Right forelimb (tissue), 1 donor: ENCODE measurements at regions not wholly inside any gene's neighbourhood (a gene's known extent, or its start where the extent isn't known, plus 50 kb on each side); places are given as distances from the start of the nearest gene placed in this dataset.
"Not testable (repeated sequence)": the region's sequence is repeated elsewhere in the genome, so short reads cannot be mapped to it uniquely, and the experiment has no call there.

Experiments
- DNase-seq: peaks from one replicate; pipeline ENCODE4 v3.0.0-alpha.2; 2018

DNA sequence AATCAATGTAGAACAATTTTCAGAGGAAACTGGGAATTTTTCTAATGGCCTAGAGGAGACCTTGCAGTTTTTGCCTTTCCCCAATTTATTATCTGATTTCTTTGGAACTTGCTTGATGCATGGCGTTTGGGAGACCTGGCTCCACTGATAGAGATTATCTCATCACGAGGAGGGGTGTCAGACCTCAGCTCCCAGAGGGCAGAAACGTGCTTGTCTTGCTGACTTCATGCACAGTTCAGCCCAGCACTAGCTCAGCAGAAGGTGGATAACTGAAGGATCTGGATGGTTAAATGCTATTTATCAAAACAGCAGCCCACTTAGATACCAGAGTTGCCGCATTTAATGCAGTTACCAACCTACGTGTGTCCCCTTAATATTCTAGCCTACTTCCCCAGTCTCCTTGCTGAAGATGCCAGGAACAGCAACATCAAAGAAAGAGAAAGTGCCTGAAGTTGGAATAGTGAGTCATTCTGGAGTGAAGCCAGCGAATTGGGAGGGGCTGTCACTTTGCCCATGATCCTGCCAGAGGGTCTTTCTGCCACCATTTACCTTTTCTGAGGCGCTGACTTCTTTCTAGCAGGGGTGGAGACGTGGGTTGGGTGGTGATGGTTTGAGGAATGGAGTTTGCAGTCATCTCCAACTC is 133.5 kb upstream of the CADM1 start:
- no peak for DNase-seq

DNA sequence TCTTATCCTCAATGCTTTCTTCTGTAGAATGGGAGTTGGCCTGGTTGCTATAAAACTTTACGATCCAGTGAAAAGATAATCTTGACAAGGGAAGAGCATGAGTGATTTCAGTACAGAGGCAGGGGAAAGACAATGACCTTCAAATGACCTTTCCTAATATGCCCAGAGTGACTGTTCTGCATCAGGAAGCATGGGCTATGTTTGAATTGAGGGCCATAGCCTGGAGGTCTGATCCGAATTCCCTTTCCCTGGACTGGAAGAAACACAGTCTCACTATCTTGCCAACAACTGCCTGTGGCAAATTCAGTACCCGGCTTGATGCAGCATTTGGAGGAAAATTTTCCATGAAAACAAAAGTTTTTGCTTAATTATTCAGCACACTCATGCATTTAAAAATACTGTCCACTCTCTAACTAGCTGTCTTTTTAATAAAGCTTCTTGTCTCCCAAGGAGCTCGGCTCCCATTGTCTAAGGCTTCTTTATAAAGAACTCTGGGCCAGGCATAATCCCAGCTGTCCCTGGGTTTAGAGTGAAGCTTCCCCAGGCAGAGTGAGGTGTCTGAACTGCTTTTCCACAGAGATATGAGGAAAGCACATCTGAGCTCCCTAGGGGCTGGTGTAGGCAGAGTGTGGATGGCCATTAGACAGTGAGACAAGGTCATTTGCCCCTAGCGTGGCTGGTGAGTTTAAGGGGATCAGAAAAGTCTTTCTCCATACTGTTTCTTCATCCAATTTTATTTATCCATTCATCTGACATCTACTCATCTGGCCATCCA is 132.7 kb upstream of the CADM1 start:
- DNase-seq: no peak

DNA sequence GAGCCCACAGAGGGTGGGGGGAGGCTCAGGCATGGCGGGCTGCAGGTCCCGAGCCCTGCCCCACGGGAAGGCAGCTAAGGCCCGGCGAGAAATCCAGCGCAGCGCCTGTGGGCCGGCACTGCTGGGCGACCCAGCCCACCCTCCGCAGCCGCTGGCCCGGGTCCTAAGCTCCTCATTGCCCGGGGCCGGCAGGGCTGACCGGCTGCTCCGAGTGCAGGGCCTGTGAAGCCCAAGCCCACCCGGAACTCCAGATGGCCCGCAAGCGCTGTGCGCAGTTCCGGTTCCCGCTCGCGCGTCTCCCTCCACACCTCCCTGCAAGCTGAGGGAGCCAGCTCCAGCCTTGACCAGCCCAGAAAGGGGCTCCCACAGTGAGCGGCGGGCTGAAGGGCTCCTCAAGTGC is 129.8 kb upstream of the CADM1 start:
- not testable (repeated sequence) for DNase-seq

DNA sequence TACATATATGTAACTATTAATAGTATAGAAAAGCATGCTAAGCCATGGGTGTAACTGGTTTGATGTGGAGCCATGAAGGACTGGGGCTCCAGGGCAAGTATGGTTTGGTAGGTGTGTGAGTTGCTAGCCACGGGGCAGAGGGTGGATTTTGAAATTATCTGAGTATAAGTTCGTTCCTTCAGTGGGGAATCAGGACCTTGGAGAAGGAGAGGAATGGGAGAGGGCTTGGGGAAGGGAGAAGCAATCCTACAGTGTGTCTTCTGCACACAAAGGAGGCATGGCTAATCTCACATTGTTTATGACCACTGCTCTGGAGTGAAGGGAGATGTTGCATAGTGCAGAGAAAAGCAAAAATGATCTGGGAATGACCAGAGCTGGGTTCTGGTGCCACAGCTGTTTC is 127.8 kb upstream of the CADM1 start:
- no peak for DNase-seq

DNA sequence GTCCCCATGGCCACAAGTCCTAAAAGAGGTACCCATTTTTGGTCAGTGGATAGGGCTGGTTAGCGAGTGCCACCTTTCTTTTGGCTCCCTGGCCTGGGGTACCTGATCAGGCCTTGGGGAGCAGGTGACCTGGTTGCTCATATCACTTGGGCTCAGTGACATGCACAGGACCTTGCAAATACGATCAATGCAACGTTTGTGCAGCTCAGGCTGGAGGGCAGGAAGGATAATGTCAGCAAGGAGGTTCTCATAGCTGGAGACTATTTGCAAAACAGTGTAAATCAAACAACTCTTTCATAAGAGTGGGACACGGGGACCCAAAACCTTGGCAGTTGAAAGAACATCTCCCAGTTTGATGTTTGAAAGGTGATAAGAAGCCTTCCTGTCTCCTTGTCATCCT is 127.4 kb upstream of the CADM1 start:
- DNase-seq: no peak

DNA sequence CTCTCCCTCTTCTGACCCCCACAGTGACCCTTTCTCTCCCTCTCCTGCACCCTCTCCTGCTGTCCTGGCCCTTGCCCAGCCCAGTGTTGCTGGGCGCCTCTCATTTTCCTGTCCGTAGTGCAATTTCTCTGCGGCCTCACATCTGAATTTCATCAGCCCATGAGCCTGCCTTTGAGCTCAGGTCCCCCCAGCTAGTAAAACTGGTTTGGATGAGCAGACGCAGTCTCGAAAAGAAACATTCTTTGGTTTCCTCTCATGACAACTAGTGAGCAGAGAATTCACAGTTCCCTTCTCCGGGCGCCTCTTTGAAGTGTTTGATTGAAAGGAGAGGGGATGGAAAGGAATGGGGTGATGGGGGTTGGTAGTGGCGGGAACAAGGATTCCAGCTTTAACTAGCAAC is 126.0 kb upstream of the CADM1 start:
- no peak for DNase-seq

DNA sequence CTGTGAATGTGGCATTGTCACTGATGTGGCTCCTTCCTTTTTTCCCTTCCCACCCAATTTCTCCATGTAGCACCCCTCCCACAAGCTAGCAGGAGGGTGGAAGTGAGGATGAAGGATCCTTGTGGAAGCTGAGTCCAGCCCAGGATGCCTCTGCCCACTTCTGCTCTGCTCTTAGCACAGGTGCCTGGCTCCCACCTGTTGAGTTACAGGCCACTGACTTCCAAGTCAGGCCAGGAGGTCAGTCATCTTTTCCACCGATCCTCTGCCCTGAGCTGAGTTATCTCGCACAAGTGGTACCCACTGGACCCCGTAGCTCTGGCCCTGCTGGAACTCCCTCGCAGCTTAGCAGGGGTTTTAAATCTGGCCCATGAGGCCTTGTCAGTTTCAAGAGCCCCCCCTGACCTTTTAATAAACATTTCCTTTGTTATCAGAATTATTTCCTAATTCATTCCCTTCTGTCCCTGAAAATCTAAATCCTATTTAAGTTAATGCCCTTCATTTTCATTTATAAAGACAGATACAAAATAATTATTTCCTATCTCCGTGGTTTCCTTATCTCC is 125.3 kb upstream of the CADM1 start:
- no peak for DNase-seq

DNA sequence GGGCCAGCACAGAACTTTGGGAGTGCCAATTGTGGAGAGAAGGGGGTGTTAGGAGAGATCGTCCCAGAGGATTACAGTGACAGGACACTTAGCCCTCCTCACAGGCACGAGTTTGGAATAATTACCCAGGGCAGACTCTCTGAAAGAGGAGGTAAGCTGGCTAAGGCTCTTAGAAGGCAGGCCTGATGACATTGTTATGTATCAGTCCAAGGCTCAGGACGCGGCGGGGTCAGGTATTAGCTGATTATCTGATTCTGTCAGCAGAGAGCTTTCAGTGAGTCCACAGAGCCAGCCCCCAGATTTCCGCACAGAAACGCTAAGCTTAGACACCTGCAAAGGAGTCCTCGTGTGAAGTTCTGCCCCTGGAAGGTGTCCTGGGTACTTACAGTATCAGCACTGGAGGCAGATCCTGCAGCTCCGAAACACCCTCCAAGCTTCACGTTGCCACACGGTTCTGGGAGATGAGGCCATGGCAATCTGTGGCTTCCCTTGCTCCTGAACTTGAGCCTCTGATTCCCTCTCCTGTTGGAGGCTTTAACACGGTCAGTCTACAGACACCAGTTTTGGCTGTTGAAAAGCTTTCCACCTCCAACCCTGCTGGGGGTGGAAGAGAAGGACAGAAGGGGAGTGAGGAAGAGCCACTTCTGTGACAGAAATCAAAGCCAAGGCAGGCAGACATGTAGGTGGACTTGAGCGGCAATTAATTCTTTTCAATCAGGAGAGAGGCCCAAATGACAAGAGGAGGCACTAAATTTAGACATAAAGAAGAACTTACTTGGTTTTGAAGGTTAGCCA is 123.6 kb upstream of the CADM1 start:
- no peak for DNase-seq

DNA sequence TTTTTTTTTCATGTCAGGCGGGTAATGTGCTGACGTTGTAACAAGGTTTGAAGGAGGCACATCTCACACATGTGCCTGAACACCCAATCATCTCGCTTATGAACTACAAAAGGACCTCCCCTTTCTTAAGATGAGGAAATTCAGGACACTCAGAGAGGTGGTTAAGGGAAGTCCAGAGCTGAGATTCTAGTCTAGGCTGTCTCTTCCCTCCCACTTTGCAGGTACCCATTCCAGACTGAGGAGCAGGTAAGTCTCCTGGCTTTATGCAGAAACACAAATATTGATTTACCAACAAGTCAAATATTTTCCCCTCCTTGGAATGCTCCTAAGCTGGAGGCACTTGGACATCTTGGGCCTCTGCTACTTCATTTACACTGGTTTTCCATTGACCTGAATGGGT is 122.9 kb upstream of the CADM1 start:
- DNase-seq: no peak

DNA sequence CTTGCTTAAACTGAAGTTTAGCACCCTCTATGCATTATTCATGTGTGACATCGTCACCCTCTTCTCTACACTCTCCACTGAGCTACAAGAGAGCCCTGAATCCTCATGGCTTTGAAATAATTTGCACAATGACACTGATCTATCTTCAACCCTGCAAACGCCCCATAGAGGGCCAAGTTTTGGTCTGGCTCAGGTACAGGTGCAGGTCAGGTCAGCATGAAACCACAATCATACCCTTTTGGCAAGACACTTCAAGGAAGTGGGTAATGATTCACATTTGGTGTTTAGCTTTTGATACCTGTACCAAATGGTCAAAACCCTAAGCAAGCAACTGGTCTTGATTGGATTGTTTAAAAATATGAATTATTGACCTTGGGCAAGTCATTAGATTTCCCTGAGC is 122.2 kb upstream of the CADM1 start:
- DNase-seq: no peak

DNA sequence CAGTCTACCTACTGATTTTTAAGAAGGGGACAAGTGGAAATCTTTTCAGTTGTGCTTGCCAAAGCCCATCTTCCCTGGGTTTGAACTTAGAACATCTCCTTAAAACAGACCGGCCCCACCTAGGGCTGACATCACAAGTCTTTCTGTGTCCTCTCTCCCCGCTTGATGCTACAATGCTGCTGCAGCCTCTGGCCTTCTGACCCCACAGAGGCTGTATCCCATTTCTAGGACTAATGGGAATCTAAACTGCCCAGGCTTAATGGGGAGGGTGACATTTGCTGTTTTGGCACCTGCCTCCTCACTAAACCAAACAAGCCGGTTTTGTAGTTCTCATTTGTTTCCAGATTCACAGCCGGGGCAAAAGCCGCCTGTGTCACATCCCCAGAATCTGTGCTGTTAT is 121.3 kb upstream of the CADM1 start:
- no peak for DNase-seq

DNA sequence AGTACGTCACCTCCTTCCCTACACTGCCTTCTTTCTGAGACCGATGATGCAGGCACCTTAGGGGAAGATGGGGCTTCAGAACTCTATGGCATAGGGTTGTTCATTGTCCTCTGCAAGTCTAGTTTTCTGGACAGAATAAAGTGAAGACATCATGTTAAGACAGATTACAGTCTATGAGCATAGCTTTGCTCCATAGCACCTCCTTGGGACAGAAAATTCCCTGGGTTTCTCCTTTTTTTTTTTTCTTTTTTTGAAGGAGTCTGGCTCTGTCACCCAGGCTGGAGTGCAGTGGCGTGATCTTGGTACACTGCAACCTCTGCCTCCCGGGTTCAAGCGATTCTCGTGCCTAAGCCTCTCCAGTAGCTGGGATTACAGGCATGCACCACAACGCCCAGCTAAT is 119.8 kb upstream of the CADM1 start:
- no peak for DNase-seq

DNA sequence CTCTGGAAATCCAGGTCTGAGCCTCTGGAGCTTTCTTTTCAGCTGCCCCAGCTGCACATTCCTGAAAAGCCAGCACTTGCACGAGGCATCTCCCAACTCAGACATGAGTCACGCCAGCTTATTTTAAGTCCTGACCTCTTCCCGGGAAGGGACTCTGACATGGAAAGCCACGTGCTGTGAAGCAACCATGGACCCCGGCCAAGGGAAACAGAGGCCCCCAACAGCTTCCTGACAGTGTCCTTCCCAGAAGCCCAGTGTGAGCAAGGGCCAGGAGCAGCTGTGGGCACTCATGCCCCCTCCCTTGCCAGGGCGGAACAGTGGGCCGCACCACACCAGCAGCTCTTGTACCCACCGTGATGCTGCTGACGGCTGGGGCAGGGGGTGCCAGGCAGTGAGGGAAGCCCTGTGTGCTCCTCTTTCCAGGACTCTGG is 118.8 kb upstream of the CADM1 start:
- peak; percentile 85 for DNase-seq

DNA sequence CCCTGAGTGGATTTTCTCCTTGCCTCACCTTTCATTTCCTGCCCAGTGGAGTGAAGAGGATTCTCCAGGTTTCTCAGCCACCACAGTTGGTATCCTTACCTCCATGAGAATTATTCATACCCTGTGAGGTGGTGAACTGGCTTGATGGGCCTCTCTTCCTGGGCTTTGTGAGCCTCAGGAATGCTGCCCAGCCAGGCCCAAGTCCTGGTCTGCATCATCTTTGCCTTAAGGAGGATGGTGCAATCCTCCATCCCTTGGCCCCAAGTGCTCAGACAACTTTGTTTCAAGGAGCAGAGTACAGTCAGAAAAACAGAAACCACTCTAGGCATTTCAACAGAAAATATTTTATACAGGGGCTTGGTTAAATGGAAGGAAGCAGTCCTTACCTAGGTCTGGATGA is 114.2 kb upstream of the CADM1 start:
- DNase-seq: no peak

DNA sequence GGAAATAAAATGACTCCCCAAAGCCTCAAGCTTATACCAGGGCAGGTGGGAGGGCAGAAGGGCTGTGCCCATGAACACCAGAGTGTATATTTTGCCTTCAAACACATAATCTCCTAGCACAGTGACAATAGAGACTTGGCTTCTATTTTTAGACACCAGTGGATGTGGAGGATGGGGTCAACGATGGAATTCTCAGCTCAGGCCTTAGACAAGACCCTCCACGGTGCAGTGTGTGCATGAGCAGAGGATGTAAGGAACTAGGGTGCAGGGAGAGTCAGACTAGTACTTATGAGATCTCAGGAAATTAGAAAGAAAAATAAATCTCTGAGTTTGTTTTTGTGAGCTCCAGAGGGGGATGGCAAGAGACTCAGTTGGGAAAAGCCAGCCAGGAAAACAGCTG is 113.6 kb upstream of the CADM1 start:
- DNase-seq: no peak

DNA sequence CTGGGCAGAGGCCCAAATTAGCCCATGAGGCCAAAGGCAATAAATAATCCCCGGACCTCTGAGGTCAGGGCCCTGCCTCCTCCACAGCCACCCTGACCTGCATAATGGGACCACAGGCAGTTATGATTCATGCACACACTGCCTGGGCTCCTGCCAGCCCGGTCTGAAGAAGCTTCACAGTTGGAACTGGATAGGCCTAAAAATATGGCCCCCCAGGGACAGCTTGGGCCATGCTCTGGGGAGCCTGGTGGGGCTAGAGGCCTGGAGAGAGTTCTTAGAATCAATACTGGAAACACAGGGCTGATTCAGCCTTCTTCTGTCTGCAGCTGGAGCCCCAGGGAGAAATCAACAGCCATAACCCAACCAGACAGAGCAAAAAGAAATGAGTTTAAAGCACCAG is 112.8 kb upstream of the CADM1 start:
- no peak for DNase-seq

DNA sequence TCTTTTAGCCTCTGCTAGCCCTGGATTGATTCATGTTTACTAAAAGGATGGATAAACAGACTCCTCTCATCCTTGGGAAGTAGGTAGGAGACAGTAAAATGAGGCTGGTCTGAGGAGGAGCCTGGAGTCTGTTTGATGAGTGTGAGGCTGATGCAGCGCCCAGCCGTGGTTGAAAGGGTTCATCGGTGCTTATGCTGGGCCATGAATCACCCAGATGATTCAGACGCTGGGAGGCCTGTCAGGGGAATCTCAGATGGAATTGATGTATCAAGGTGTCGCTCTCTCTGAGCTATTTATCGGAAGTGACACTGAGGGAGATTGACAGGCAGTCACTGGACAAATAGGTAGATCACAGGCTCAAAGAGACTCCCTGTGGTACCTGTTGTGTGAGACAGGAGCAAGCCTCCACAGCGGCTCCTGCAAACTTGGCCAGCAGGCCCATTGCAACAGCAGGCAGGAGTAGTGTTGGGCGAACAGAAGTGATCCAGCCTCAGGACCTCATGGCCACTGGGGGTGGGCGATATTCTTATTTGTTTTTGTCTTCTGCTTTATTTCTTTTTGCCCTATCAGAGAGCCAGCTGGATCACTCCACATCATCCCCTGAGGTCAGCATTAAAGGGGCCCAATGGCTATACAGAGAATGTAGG is 109.9 kb upstream of the CADM1 start:
- no peak for DNase-seq

DNA sequence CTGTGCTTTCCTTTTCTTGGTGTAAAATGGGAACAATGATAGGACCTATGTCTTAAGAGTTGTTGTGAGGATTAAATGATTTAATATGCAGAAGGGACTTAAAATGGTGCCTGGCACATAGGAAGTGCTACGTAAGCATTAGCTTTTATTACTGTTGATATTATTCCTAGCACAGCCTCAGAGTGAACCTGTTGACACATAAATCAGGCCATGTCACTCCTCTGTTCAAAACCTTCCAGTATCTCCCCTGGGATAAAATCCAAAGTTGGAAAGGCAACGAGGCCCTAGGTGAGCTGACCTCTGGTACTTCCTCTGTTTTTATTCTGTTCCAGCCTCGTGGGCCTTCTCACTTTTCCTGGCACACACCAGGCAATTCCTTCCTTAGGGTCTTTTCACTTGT is 108.8 kb upstream of the CADM1 start:
- DNase-seq: no peak

DNA sequence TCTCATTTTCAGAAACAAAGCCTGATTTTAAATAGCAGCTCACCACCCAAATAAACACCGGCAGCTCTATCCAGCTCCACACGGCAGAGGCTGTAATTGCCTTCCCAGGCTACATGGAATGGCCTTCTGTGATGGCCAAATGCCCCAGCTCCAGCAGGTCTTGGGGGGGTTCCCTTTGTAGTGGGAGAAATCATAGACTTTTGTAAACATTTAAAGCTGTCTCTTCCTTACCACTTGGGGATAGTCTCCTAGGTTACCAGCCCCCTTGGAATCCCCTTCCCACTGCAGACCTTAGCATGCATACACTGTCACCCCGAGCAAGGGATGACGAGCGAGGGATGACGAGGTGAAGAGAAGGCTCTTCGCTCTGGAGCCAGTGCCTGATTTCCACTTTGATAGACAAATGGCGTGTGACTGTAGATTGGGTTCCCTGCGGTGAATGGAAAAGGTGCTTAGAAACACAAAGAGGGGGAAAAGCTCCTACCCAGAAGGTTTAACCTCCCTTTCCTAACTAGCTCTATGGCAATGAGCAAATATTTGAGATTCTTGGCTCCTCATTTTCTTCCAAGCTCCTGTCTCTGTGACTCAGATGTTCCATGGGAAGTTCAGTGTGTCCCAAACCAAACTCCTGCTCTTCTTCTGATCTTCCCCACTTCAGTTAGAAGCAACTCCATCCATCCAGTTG is 108.0 kb upstream of the CADM1 start:
- DNase-seq: no peak

DNA sequence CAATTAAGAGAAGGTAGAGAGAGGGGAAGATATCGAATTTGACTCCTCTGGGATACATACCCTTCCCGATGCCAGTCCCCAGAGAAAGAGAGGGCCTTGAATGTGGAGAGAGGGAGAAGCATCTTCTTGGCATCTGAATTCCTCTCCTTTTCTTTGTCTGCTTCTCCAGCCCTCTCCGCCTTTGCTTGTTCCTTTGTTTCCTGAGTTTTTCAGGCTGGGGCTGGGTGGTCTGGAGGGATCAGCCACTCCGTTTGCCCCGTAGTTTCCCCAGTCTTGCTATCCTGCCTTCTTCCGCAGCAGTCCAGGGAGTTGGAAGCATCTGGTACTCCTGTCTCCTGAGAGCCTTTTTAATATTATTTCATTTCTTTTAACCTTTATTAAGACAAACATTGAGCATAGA is 107.1 kb upstream of the CADM1 start:
- no peak for DNase-seq

DNA sequence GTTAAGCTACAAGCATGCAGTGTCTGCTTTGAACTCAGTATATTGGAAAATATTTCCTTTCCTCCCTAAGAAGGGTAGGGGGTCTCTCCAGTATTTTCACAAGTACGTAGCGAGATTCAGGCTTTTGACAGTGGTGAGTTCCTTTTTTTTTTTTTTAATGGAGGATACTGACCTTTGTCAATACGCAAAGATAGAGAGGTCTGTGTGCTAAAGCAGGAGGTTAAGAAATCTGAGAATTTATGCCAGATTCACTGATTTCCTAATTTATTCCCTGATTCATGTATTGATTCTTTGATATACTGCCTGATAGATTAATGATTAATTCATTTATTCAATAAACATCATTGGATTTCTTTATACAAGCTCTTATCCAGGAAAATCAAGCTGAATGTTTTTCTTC is 106.7 kb upstream of the CADM1 start:
- no peak for DNase-seq

DNA sequence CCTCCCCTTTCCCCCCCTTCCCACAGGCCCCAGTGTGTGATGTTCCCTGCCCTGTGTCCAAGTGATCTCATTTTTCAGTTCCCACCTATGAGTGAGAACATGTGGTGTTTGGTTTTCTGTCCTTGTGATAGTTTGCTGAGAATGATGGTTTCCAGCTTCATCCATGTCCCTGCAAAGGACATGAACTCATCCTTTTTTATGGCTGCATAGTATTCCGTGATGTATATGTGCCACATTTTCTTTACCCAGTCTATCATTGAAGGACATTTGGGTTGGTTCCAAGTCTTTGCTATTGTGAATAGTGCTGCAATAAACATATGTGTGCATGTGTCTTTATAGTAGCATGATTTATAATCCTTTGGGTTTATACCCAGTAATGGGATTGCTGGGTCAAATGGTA is 106.0 kb upstream of the CADM1 start:
- DNase-seq: not testable (repeated sequence)

DNA sequence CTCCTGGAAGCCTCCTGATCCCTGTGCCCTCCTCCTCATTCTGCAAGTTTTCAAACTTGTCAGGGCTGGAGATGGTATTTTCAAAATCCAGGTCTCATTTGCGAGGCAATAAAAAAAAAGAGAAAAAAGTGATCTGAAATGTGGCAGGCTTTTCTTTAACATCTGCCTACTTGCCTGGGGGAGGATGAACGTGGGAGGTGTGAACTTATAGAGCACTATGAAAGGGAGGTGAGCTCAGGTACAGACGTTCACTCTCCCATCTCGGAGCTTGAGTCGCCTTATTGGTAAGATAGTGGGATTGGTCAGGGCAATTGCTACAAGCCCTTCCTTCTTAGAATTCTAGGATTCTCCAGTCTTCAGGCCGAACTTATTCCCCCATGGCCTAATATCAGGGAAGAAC is 104.8 kb upstream of the CADM1 start:
- DNase-seq: no peak
